Astrocyte (in vitro differentiated cells and primary cell): ENCODE measurements at regions not wholly inside any gene's neighbourhood (a gene's known extent, or its start where the extent isn't known, plus 50 kb on each side); places are given as distances from the start of the nearest gene placed in this dataset.

Experiments used
- DNase-seq: peaks from one replicate; pipeline ENCODE4 v3.0.0-alpha.2; 2010; ENCODE audit warnings: low read depth
- FAIRE-seq: peaks from 2 replicates; lab custom pipeline; 2011; peaks lifted over from hg19 to GRCh38; lab: Jason Lieb, UNC
- H2AFZ ChIP-seq: 2 replicates; pipeline ENCODE4 v1.6.0; 2012; ENCODE audit warnings: low read depth, low read length, inconsistent platforms
- H3K27ac ChIP-seq: 2 replicates; pipeline ENCODE4 v1.5.1; 2011; ENCODE audit warnings: low read depth, low read length, inconsistent platforms
- H3K27me3 ChIP-seq: 2 replicates; pipeline ENCODE4 v1.6.0; 2011; ENCODE audit warnings: low read length, inconsistent platforms; ENCODE audit not compliant: insufficient read depth
- H3K36me3 ChIP-seq: 2 replicates; pipeline ENCODE4 v1.5.1; 2011; ENCODE audit warnings: low read length, inconsistent platforms; ENCODE audit not compliant: insufficient read depth
- H3K4me1 ChIP-seq: 2 replicates; pipeline ENCODE4 v1.5.1; 2011; ENCODE audit warnings: low read length, inconsistent platforms; ENCODE audit not compliant: insufficient read depth
- H3K4me2 ChIP-seq: 2 replicates; pipeline ENCODE4 v1.6.0; 2012; ENCODE audit warnings: low read length, inconsistent platforms
- H3K4me3 ChIP-seq: 2 replicates; pipeline ENCODE4 v1.5.1; 2011; ENCODE audit warnings: low read depth, mild to moderate bottlenecking, low read length, inconsistent platforms; ENCODE audit not compliant: insufficient read depth
- H3K79me2 ChIP-seq: 2 replicates; pipeline ENCODE4 v1.6.0; 2012; ENCODE audit warnings: mild to moderate bottlenecking, low read length, inconsistent platforms; ENCODE audit not compliant: insufficient read depth
- H3K9ac ChIP-seq: 2 replicates; pipeline ENCODE4 v1.6.0; 2012; ENCODE audit warnings: mild to moderate bottlenecking, low read length, inconsistent platforms
- H3K9me3 ChIP-seq: 2 replicates; pipeline ENCODE4 v1.5.1; 2012; ENCODE audit warnings: low read depth, mild to moderate bottlenecking, low read length, inconsistent platforms; ENCODE audit not compliant: insufficient read depth
- H4K20me1 ChIP-seq: 2 replicates; pipeline ENCODE4 v1.6.0; 2012; ENCODE audit warnings: low read length, inconsistent platforms; ENCODE audit not compliant: insufficient read depth
- H3K27ac Mint-ChIP-seq: one replicate; pipeline ENCODE4 v1.8.0; 2021; ENCODE audit warnings: mild to moderate bottlenecking, mixed read lengths; ENCODE audit not compliant: unreplicated experiment
- H3K27me3 Mint-ChIP-seq: one replicate; pipeline ENCODE4 v1.8.0; 2021; ENCODE audit warnings: low read depth, mixed read lengths; ENCODE audit not compliant: unreplicated experiment
- H3K36me3 Mint-ChIP-seq: one replicate; pipeline ENCODE4 v1.8.0; 2021; ENCODE audit warnings: low read depth, mixed read lengths; ENCODE audit not compliant: unreplicated experiment
- H3K4me1 Mint-ChIP-seq: one replicate; pipeline ENCODE4 v1.8.0; 2021; ENCODE audit warnings: low read depth, mixed read lengths; ENCODE audit not compliant: unreplicated experiment
- H3K4me3 Mint-ChIP-seq: one replicate; pipeline ENCODE4 v1.8.0; 2021; ENCODE audit warnings: mild to moderate bottlenecking, moderate library complexity, mixed read lengths; ENCODE audit not compliant: unreplicated experiment
- H3K9me3 Mint-ChIP-seq: one replicate; pipeline ENCODE4 v1.8.0; 2021; ENCODE audit warnings: mild to moderate bottlenecking, mixed read lengths; ENCODE audit not compliant: unreplicated experiment
- CTCF ChIP-seq: IDR thresholded peaks from 2 replicates; pipeline ENCODE4 v1.5.1; 2011; ENCODE audit warnings: low read depth, mild to moderate bottlenecking, inconsistent platforms, low read length, moderate library complexity; ENCODE audit not compliant: insufficient read depth
- EZH2 ChIP-seq: IDR thresholded peaks from 2 replicates; pipeline ENCODE4 v1.6.1; 2012; ENCODE audit warnings: mild to moderate bottlenecking, low read length, inconsistent platforms; ENCODE audit not compliant: insufficient read depth

GRCh38 chr4:111652236-111652635 is 493.0 kb upstream of the FAM241A start:
- no peaks in the 10 kb centered on the region for H3K36me3 ChIP-seq
- no peaks in the 10 kb centered on the region for H3K27me3 ChIP-seq
- Mint-ChIP-seq H3K36me3 (no peaks in the 10 kb centered on the region), H3K4me3 (no peak overlapping the region), H3K9me3 (no peaks in the 10 kb centered on the region), H3K27me3 (no peaks in the 10 kb centered on the region), H3K27ac (no peak overlapping the region), H3K4me1 (no peaks in the 10 kb centered on the region)
- H4K20me1 ChIP-seq = no peaks in the 10 kb centered on the region
- TF ChIP-seq CTCF (no peak), EZH2 (no peak)
- H3K9me3 ChIP-seq = no peaks in the 10 kb centered on the region
- no peak overlapping the region for H3K4me3 ChIP-seq
- no peak overlapping the region for H2AFZ ChIP-seq
- FAIRE-seq = no peak
- no peaks in the 10 kb centered on the region for H3K4me1 ChIP-seq
- H3K4me2 ChIP-seq = no peak overlapping the region
- H3K9ac ChIP-seq = no peak overlapping the region
- H3K27ac ChIP-seq = no peak overlapping the region
- H3K79me2 ChIP-seq = no peaks in the 10 kb centered on the region
- no peak for DNase-seq

- Histone ChIP-seq H3K27ac (no peak overlapping the region), H3K9ac (no peak overlapping the region), H3K4me2 (no peak overlapping the region), H2AFZ (no peak overlapping the region), H4K20me1 (no peaks in the 10 kb centered on the region), H3K36me3 (no peaks in the 10 kb centered on the region), H3K79me2 (no peaks in the 10 kb centered on the region), H3K27me3 (no peaks in the 10 kb centered on the region), H3K4me1 (no peaks in the 10 kb centered on the region), H3K4me3 (no peak overlapping the region), H3K9me3 (no peaks in the 10 kb centered on the region)
- no peak for DNase-seq
- no peak for TF ChIP-seq CTCF
- TF ChIP-seq EZH2 = no peak
- Mint-ChIP-seq H3K27me3 (no peaks in the 10 kb centered on the region), H3K4me3 (no peak overlapping the region), H3K27ac (no peak overlapping the region), H3K36me3 (no peaks in the 10 kb centered on the region), H3K4me1 (no peaks in the 10 kb centered on the region), H3K9me3 (no peaks in the 10 kb centered on the region)
- no peak for FAIRE-seq
These were observed 492.3 kb upstream of the FAM241A start for GRCh38 chr4:111652986-111653385.

GRCh38 chr4:111662496-111662895 is 482.8 kb upstream of the FAM241A start:
- DNase-seq = no peak
- Histone ChIP-seq H3K27me3 (no peaks in the 10 kb centered on the region), H3K9ac (no peak overlapping the region), H3K4me3 (no peak overlapping the region), H3K79me2 (no peaks in the 10 kb centered on the region), H4K20me1 (no peaks in the 10 kb centered on the region), H3K9me3 (no peaks in the 10 kb centered on the region), H3K36me3 (no peaks in the 10 kb centered on the region), H2AFZ (no peak overlapping the region), H3K4me2 (no peak overlapping the region), H3K27ac (no peak overlapping the region), H3K4me1 (no peaks in the 10 kb centered on the region)
- Mint-ChIP-seq H3K27me3 (no peaks in the 10 kb centered on the region), H3K9me3 (no peaks in the 10 kb centered on the region), H3K27ac (no peak overlapping the region), H3K36me3 (no peaks in the 10 kb centered on the region), H3K4me3 (no peak overlapping the region), H3K4me1 (no peaks in the 10 kb centered on the region)
- no peak for FAIRE-seq
- TF ChIP-seq EZH2 = no peak
- TF ChIP-seq CTCF = no peak
